ENCODE measurements at regions not wholly inside any gene's neighbourhood (a gene's known extent, or its start where the extent isn't known, plus 50 kb on each side); places are given as distances from the start of the nearest gene placed in this dataset.

- no peak for DNase-seq
Measured at GRCh38 chr10:132135053-132135872, 51.5 kb upstream of the DPYSL4 start.

GRCh38 chr10:132136097-132136521 is 50.6 kb upstream of the DPYSL4 start:
- no peak for DNase-seq

GRCh38 chr10:132136689-132137088 is 50.1 kb upstream of the DPYSL4 start:
- DNase-seq, result no peak

All from RPMI8226 (cell line).